Omental fat pad (tissue), 3 donors: ENCODE measurements at regions not wholly inside any gene's neighbourhood (a gene's known extent, or its start where the extent isn't known, plus 50 kb on each side); places are given as distances from the start of the nearest gene placed in this dataset.

Experiments
- ATAC-seq: fragments of 150-250 bp; one replicate; pipeline ENCODE4 v1.9.1; 2016; ENCODE audit warnings: mild to moderate bottlenecking, moderate library complexity; ENCODE audit not compliant: low FRiP score
- DNase-seq: peaks from one replicate; pipeline ENCODE4 v3.0.0-alpha.2; 2019; ENCODE audit warnings: low spot score
- CTCF ChIP-seq, 3 donors: fragments of 450-650 bp; IDR thresholded peaks; one replicate each; pipeline ENCODE4 v1.5.1; 2016 to 2017; ENCODE audit warnings: antibody characterized with exemption in 3 of 3, mild to moderate bottlenecking in 3 of 3, moderate library complexity in 2 of 3

- ATAC-seq (no peak), DNase-seq (no peak)
- TF ChIP-seq CTCF (IDR thresholded peaks at IDR 0.05), result no peak
Observed at GRCh38 chr4:170529748-170530722, 440.3 kb upstream of the AADAT start.

GRCh38 chr4:170526471-170526870, 436.7 kb upstream of the AADAT start:
- DNase-seq (no peak), ATAC-seq (no peak)
- no peak for TF ChIP-seq CTCF (IDR thresholded peaks at IDR 0.05)

GRCh38 chr4:170522427-170522970, 432.7 kb upstream of the AADAT start:
- ATAC-seq (no peak), DNase-seq (no peak)
- no peak for TF ChIP-seq CTCF (IDR thresholded peaks at IDR 0.05)

- no peak for DNase-seq
- ATAC-seq, result no peak
- no peak for TF ChIP-seq CTCF (IDR thresholded peaks at IDR 0.05)
Observed at GRCh38 chr4:170497689-170498088, 407.9 kb upstream of the AADAT start.

GRCh38 chr4:170497112-170497511, 407.4 kb upstream of the AADAT start:
- DNase-seq (no peak), ATAC-seq (no peak)
- TF ChIP-seq CTCF (IDR thresholded peaks at IDR 0.05), result no peak

- no peak for TF ChIP-seq CTCF (IDR thresholded peaks at IDR 0.05)
- DNase-seq (no peak), ATAC-seq (no peak)
Observed at GRCh38 chr4:170491981-170492380, 402.2 kb upstream of the AADAT start.

GRCh38 chr4:170476351-170476750, 386.6 kb upstream of the AADAT start:
- no peak for TF ChIP-seq CTCF (IDR thresholded peaks at IDR 0.05)
- ATAC-seq, result no peak
- DNase-seq, result no peak
